ENCODE measurements at regions not wholly inside any gene's neighbourhood (a gene's known extent, or its start where the extent isn't known, plus 50 kb on each side); places are given as distances from the start of the nearest gene placed in this dataset.

DNA sequence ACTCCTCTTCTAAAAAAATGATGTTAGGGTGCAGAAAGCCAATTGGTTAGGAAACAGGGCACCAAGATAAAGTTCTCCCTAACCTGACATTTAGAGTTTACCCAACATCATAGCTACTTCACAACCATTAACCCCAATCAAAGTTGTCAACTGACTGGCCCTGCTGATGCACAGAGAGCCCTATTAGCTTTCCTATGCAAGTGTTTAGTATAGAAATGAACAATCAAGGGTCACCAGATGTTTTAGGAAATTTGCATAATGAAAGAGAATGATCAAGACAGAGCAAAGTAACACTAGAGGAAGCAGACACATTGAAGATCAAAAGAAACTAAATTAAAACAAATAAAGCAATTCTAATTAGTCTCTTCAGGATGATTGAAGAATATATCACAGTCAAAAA, 64.2 kb upstream of the DCC start:
- H3K4me1 Mint-ChIP-seq = no peaks in the 10 kb centered on the region
- H3K4me3 Mint-ChIP-seq = no peak overlapping the region
- H3K36me3 Mint-ChIP-seq (ENCODE audit: low read depth) = no peaks in the 10 kb centered on the region
- H3K27ac Mint-ChIP-seq (ENCODE audit: unreplicated experiment) = no peak overlapping the region
- no peak for DNase-seq (ENCODE audit: low read depth, low spot score)
- no peaks in the 10 kb centered on the region for H3K9me3 Mint-ChIP-seq
- TF ChIP-seq, protein P1, sequence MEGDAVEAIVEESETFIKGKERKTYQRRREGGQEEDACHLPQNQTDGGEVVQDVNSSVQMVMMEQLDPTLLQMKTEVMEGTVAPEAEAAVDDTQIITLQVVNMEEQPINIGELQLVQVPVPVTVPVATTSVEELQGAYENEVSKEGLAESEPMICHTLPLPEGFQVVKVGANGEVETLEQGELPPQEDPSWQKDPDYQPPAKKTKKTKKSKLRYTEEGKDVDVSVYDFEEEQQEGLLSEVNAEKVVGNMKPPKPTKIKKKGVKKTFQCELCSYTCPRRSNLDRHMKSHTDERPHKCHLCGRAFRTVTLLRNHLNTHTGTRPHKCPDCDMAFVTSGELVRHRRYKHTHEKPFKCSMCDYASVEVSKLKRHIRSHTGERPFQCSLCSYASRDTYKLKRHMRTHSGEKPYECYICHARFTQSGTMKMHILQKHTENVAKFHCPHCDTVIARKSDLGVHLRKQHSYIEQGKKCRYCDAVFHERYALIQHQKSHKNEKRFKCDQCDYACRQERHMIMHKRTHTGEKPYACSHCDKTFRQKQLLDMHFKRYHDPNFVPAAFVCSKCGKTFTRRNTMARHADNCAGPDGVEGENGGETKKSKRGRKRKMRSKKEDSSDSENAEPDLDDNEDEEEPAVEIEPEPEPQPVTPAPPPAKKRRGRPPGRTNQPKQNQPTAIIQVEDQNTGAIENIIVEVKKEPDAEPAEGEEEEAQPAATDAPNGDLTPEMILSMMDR (conservative IDR thresholded peaks at IDR 0.05) = no peak
- no peaks in the 10 kb centered on the region for H3K27me3 Mint-ChIP-seq (ENCODE audit: low read depth)

DNA sequence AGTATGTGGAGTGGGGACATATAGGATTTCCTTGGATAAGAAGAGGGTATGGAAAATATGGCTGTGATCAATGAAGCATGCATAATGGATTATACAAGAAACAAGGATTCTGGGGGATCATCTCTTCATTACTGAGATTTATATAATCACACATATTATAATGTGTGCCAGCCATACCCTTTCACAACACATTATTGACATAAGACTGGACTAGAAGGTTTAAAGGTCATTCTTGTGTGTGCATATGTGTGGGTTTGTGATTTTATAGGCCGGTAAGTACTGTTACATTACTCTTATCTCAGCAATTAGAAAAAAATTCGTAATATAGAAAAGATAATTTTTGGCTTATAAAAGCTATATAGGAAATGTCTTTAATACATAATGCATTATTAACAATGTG, 62.2 kb upstream of the DCC start:
- no peak overlapping the region for H3K27ac Mint-ChIP-seq (ENCODE audit: unreplicated experiment)
- H3K27me3 Mint-ChIP-seq (ENCODE audit: low read depth) = no peaks in the 10 kb centered on the region
- DNase-seq (ENCODE audit: low read depth, low spot score) = no peak
- no peaks in the 10 kb centered on the region for H3K9me3 Mint-ChIP-seq
- no peak overlapping the region for H3K4me3 Mint-ChIP-seq
- H3K36me3 Mint-ChIP-seq (ENCODE audit: low read depth) = no peaks in the 10 kb centered on the region
- TF ChIP-seq, protein P1 (conservative IDR thresholded peaks at IDR 0.05) = no peak
- H3K4me1 Mint-ChIP-seq = no peaks in the 10 kb centered on the region

DNA sequence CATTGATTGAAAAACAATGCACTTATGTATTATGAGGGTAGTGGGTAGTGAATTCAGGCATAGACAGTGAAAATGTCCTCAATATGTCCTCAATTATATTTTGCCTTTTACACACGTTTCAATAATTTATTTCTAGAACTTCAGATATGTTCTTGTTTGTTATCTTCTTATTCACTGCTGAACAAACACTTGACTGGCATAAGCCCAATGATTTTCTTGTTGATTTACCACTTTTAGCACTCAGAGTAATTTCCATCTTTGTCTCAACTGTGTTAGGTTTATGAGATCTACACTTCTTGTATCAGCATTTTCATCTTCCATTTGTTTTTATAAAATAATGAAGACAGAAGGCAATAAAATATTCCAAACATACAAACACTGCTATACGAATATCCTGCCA, 61.8 kb upstream of the DCC start:
- H3K9me3 Mint-ChIP-seq = no peaks in the 10 kb centered on the region
- TF ChIP-seq, protein P1 (conservative IDR thresholded peaks at IDR 0.05) = no peak
- no peaks in the 10 kb centered on the region for H3K27me3 Mint-ChIP-seq (ENCODE audit: low read depth)
- no peak for DNase-seq (ENCODE audit: low read depth, low spot score)
- no peaks in the 10 kb centered on the region for H3K4me1 Mint-ChIP-seq
- no peak overlapping the region for H3K4me3 Mint-ChIP-seq
- no peaks in the 10 kb centered on the region for H3K36me3 Mint-ChIP-seq (ENCODE audit: low read depth)
- no peak overlapping the region for H3K27ac Mint-ChIP-seq (ENCODE audit: unreplicated experiment)

DNA sequence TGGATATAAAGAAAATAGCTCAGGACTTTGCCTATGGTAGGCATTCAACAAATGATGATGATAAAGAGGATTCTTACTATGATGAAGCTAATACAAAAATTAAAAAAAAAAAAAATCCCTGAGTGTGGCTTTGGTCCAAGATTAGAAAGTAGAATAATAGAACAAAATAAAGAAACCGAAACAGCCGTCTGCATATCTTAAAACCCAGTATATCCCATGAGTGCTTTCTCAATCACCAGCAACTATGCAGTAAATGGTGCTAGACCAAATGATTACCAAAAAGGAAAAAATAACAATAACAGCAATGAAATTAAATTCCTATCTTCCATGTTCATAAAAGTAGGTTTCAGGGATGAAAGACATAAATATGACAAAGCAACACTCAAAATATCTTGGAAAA, 59.3 kb upstream of the DCC start:
- DNase-seq (ENCODE audit: low read depth, low spot score) = no peak
- TF ChIP-seq, protein P1 (conservative IDR thresholded peaks at IDR 0.05) = no peak
- no peaks in the 10 kb centered on the region for H3K36me3 Mint-ChIP-seq (ENCODE audit: low read depth)
- H3K9me3 Mint-ChIP-seq = no peaks in the 10 kb centered on the region
- no peaks in the 10 kb centered on the region for H3K27me3 Mint-ChIP-seq (ENCODE audit: low read depth)
- H3K4me3 Mint-ChIP-seq = no peak overlapping the region
- no peaks in the 10 kb centered on the region for H3K4me1 Mint-ChIP-seq
- no peak overlapping the region for H3K27ac Mint-ChIP-seq (ENCODE audit: unreplicated experiment)

DNA sequence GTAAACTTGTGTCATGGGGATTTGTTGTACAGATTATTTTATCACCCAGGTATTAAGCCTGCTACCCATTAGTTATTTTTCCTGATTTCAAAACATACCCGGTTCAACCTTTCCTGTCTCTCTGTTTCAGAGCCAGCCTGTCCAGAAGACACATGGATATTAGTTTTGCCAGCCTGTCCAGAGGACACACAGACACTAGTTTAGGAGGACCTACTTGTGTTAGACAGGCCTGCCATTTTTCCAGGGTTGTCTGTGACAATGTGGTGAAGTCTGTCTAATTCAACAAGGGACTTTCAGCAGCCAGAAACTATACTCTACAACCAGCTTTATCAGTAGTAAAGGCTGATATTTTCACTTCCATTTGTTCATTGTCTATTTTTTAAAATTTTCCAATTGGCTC, 56.1 kb upstream of the DCC start:
- no peak overlapping the region for H3K27ac Mint-ChIP-seq (ENCODE audit: unreplicated experiment)

More for the DNA sequence above, 56.1 kb upstream of the DCC start:
- Mint-ChIP-seq H3K4me1 (no peaks in the 10 kb centered on the region), H3K36me3 (ENCODE audit: low read depth) (no peaks in the 10 kb centered on the region), H3K27me3 (ENCODE audit: low read depth) (no peaks in the 10 kb centered on the region), H3K4me3 (no peak overlapping the region), H3K9me3 (no peaks in the 10 kb centered on the region)
- DNase-seq (ENCODE audit: low read depth, low spot score) = no peak
- TF ChIP-seq, protein P1 (conservative IDR thresholded peaks at IDR 0.05) = no peak
